COLO829 (cell line): ENCODE measurements at regions not wholly inside any gene's neighbourhood (a gene's known extent, or its start where the extent isn't known, plus 50 kb on each side); places are given as distances from the start of the nearest gene placed in this dataset.
A peak's percentile ranks its signal among the peaks of the same experiment; 100 is the strongest.
"Not testable (repeated sequence)": the region's sequence is repeated elsewhere in the genome, so short reads cannot be mapped to it uniquely, and the experiment has no call there.

Source experiments
- DNase-seq: peaks from one replicate; pipeline ENCODE4 v3.0.0; 2012; ENCODE audit warnings: low spot score

DNA sequence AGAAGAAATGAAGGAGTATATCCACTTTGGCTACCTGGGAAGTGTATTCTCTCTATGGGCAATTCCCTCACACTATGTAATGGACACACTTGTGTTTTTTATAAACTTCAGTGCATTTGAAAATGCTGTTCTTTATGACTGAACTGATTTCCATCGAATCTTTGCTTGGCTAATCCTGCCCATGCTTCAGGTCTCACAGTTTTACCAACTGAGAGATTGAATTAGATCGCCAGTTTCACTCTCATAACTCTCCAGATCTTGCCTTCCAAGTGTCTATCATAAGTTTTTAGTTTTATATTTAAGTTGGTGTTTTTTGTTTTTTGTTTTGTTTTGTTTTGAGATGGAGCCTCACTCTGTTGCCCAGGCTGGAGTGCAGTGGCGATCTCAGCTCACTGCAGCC, 73.5 kb upstream of the MBNL1 start:
- DNase-seq = no peak

GRCh38 chr3:152196782-152197181, 71.9 kb upstream of the MBNL1 start:
- no peak for DNase-seq

DNA sequence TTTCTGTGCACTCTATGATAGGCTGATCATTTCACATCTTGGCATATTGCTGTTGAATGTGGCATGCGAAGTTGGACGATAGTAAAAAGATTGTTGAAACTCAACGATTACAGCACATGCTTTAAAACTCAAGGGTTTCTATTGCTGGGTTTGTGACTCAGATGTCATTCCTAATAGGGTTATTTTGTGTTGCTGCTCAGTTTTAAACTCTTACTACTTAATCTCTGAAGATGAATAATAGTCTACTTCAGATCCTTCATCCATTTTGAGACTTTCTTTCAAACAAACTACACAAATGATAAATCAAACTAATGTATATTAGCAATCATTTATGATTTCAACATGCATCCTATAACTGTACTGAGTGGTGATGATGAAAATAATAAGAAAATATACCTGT, 71.3 kb upstream of the MBNL1 start:
- no peak for DNase-seq

- DNase-seq = no peak
Observed at GRCh38 chr3:152197937-152198336, 70.8 kb upstream of the MBNL1 start.

DNA sequence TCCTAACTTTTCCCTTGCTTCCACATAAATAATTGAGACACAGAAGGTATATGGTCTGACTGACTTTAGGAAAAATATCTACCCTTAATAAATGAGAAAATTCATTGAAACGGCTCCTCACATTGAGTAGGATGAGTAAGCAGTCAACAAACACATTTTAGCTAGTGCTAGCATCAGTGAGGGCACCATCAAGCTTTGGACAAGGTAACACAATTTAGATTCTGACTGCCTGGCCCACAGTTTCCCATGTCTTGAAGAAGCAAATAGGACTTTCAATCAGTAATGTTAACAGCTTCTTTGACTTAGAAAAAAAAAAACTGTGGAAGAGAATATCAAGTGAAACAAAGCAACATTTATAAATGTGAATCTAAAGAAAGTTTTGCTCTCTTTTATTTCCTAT, 70.1 kb upstream of the MBNL1 start:
- DNase-seq = no peak

GRCh38 chr3:152199102-152199840, 69.5 kb upstream of the MBNL1 start:
- DNase-seq = no peak

DNA sequence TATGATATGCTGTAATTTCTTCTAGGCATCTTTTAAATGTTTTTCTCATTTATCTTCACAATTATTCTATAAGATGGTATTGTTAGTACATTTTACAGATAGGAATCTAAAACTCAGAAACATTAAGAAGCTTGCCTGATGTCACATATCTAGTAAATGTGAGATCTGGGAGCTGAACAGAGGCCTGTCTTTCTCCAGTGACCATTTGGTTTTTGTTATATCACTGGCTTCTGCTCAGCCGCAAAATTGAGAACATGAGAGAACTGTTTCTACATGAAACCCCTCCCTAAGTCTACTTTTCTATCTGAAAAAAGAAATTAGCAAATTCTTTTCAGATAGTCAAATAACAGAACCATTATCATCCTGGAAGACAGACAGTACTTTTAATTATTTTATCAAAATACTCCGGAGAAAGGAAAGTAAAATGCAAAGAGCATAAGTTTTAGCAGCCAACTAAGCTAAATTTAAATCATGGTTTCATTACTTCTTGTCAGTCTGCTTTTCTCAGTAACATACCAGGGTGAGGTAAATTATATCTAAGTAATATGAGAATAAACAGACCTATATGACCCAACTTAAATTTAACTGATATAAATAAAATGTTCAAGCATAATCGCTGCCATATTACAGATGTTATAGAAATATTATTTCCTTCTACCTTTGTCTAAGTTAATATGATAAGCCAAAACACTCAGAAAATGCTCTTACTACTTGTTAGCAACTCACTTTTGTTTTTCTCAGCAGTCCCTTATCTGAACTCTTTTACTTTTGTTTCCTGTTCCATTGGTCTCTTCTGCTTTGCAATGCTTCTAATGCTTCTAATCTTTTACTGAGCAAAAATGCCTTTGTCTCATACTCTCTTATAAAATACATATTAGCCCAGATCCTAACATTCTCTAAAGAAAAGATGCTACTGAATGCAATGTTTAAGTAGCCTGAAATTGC, 68.0 kb upstream of the MBNL1 start:
- DNase-seq = no peak

- no peak for DNase-seq
Observed at GRCh38 chr3:152202976-152203626, 65.6 kb upstream of the MBNL1 start.

- no peak for DNase-seq
Observed at GRCh38 chr3:152203652-152204051, 65.1 kb upstream of the MBNL1 start.

GRCh38 chr3:152204218-152204617, 64.5 kb upstream of the MBNL1 start:
- no peak for DNase-seq

GRCh38 chr3:152205097-152205593, 63.6 kb upstream of the MBNL1 start:
- no peak for DNase-seq

DNA sequence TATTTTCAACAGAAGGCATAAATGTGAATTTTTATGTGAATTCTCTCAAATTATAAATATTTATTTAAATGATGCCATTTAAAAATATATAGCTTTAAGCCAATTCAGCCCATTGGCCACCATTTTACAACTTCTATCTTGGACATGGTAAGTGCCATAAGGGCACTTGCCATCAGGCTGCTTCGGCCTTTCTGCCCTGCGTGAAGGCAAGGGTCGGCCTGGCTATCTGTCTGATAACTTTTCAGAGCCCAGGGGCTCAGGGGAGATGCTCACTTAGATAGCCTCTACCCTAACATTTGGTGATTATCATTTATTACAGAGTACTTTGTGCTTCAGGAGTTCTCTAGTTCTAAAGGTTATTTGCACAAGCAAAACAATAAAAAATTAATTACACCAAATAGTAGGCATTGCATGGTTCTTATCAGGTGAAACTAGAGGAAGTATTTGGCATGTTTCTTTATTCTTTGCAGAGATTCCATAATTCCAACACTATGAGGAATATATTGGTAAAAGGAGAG, 62.4 kb upstream of the MBNL1 start:
- DNase-seq = no peak

DNA sequence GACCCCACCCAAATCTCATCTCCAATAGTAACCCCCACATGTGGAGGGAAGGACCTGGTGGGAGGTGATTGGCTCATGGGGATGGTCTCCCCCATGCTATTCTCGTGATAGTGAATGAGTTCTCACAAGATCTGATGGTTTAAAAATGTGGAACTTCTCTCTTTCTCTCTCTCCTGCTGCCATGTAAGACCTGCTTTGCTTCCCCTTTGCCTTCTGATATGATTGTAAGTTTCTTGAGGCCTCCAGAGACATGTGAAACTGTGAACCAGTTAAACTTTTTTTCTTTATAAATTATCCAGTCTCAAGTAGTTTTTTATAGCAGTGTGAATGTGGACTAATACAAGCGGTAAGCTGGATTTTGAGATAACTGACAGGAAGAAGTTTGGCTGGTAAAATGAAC, 60.3 kb upstream of the MBNL1 start:
- DNase-seq = no peak

GRCh38 chr3:152209060-152209459, 59.7 kb upstream of the MBNL1 start:
- DNase-seq = no peak

DNA sequence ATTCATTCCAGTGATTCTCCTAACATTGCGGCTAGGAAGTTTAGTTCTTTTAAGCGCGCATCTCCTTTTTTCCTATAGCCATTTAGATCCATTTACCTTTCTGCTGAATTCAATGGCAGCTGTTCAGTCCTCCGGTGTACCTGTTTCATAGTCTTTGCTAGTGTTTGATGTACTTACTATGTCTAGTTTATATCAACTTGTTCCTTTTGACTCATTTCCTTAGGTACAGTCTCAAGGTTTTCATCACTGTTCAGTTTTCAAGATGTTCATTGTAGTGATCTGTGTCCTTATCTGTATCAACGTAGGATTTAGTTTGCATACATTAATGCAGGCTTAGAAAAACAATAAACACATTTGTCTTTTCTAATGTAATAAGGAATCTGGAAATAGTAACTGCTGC, 59.0 kb upstream of the MBNL1 start:
- no peak for DNase-seq

- DNase-seq = no peak
Observed at GRCh38 chr3:152210697-152211096, 58.0 kb upstream of the MBNL1 start.

GRCh38 chr3:152211655-152212054, 57.1 kb upstream of the MBNL1 start:
- no peak for DNase-seq

DNA sequence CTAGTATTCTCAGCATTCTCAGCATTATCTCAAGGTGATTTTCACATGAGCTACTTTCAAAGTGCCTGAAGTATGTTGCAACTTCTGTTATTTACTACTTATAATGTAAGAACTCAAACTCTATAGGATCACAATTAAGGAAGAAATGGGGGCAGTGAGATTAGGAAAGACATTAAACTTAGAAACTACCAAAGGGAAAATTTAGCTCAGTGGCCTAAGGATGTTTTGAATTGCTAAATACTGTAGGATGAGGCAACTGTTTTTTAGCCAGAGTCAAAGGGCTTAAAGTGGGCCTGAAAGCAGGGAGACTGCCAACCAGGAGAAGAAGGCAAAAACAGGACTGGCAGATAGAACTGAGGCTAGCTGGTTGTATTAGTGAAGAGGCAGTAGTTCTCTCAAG, 55.5 kb upstream of the MBNL1 start:
- DNase-seq = no peak

DNA sequence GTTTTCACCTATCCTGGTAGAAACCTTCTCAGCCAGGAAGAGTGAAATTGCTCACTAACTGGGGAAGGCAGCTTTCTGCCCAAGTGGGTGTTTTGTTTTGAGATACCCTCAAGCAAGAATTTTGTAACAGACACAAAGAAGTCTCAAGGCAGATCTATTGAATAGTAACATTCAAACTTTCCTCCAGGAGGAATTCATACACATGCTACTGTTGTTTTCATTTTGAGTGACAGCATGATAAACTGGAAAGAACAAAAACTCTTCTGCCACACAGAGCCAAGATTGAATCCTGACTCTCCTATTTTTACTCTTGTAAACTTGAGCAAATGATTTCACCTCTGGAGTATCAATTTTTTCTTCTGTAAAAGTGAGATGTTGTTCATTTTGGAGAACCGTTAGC, 54.8 kb upstream of the MBNL1 start:
- DNase-seq = peak; percentile 42

- not testable (repeated sequence) for DNase-seq
Observed at GRCh38 chr3:152216960-152217865, 51.5 kb upstream of the MBNL1 start.

DNA sequence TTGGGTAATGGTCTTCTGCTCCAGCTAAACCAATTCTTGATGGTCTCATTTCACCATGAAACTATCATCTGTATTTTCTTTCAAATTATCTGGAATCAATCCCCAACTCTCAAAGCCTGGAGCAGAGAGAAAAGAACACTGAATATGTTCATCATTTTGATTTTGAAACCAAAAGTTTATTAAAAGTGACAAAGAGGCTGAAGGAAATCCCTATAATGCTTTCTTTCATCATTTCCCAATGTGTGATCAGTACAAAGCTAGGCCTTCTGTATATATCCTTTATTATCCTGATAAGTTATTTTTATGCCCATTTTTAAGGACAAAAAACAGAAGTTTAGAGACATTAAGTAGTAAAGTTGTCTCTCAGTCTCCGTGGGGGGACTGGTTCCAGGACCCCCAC, 50.1 kb upstream of the MBNL1 start:
- no peak for DNase-seq
